Retinal pigment epithelial cell (primary cell): ENCODE measurements at regions not wholly inside any gene's neighbourhood (a gene's known extent, or its start where the extent isn't known, plus 50 kb on each side); places are given as distances from the start of the nearest gene placed in this dataset.

ENCODE experiments used
- DNase-seq: peaks from one replicate; pipeline ENCODE4 v3.0.0-alpha.2; 2010; ENCODE audit warnings: low read depth
- H3K4me3 ChIP-seq: 2 replicates; pipeline ENCODE4 v1.5.1; 2011; ENCODE audit warnings: mild to moderate bottlenecking, low read length, control low read depth, moderate library complexity
- TF ChIP-seq, protein P1 (sequence below): conservative IDR thresholded peaks from 2 replicates; pipeline ENCODE4 v1.5.1; 2011; ENCODE audit warnings: low read depth, low read length, control low read depth, inconsistent platforms

DNA sequence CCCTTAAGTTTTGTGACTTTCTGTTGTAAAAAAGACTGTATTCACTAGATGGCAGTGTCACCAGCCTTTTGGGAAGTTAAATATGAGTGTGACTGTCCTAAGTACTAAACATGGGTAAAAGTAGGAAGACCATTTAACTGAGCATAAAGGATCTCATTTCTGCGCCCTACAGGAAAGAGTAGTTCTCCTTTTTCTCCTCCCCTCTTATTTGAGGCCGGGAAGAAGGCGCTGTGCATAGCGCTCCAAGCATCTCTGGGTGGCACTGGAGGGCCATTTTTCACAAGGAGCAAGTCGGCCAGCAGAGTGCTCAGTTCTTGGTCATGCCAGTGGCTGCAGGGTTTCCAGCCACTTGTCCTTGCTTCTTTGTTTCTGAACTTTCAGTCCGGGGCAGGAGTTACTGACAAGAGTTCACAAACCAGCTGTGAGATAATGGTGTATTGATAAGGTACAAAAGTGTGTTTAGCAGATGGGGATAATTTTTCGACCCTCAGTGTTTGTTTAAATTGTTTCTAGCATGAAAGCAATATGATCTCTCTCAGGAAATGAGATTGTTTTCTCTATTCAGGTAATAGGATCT lies 227.6 kb upstream of the DMRT1 start:
- TF ChIP-seq, protein P1, sequence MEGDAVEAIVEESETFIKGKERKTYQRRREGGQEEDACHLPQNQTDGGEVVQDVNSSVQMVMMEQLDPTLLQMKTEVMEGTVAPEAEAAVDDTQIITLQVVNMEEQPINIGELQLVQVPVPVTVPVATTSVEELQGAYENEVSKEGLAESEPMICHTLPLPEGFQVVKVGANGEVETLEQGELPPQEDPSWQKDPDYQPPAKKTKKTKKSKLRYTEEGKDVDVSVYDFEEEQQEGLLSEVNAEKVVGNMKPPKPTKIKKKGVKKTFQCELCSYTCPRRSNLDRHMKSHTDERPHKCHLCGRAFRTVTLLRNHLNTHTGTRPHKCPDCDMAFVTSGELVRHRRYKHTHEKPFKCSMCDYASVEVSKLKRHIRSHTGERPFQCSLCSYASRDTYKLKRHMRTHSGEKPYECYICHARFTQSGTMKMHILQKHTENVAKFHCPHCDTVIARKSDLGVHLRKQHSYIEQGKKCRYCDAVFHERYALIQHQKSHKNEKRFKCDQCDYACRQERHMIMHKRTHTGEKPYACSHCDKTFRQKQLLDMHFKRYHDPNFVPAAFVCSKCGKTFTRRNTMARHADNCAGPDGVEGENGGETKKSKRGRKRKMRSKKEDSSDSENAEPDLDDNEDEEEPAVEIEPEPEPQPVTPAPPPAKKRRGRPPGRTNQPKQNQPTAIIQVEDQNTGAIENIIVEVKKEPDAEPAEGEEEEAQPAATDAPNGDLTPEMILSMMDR: peak; percentile 89
- DNase-seq: peak; percentile 72
- H3K4me3 ChIP-seq: no peak overlapping the region

DNA sequence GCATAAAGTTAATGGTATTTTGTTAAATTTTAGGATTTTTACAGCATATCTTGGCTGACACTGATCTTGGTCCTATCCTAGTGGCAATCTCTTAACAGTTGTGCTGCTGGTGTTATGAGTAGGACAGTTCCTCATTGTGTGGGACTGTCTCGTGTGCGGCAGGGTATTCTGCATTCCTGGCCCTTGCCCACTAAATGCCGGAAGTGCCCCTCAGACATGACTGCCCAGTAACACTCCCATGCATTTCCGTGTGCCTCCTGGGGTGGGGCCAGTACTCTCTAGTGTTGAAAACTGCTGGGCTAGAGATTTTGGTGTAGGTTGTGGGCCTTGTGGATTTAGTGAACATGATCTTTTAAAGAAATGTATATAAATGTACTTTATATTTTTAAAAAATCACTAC lies 227.1 kb upstream of the DMRT1 start:
- TF ChIP-seq, protein P1: no peak
- H3K4me3 ChIP-seq: no peak overlapping the region
- DNase-seq: no peak

DNA sequence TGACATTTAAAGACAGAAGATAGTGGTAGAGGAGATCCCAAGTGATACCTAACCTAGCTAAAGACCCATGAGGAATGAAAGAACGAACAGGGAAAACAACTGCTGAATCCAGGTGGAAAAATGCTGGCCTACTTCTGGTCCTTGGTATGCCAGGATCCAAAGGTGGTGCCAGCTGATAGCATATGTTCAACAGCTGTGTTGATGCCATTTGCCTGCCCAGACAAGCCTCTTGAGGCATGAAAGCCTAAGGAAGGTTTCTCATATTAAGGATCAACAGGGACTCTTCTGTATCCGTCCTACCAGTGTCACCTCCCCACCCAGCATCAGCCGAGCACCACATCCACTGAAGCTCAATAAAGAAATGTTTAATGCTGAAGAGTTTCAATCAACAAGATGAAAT lies 225.7 kb upstream of the DMRT1 start:
- TF ChIP-seq, protein P1: no peak
- no peak for DNase-seq
- no peak overlapping the region for H3K4me3 ChIP-seq

GRCh38 chr9:616694-617093 lies 224.8 kb upstream of the DMRT1 start:
- DNase-seq: no peak
- TF ChIP-seq, protein P1: no peak

GRCh38 chr9:617445-618085 lies 223.9 kb upstream of the DMRT1 start:
- TF ChIP-seq, protein P1: no peak
- DNase-seq: no peak
- H3K4me3 ChIP-seq: no peak overlapping the region

More at GRCh38 chr9:616694-617093, 224.8 kb upstream of the DMRT1 start:
- H3K4me3 ChIP-seq: no peak overlapping the region

GRCh38 chr9:618478-618877 lies 223.0 kb upstream of the DMRT1 start:
- H3K4me3 ChIP-seq: no peak overlapping the region
- TF ChIP-seq, protein P1: no peak
- no peak for DNase-seq
